Hematopoietic multipotent progenitor cell treated with erythropoietin and hydrocortisone succinate and interleukin-3 and kit ligand, for 8 days (in vitro differentiated cells): ENCODE measurements at regions not wholly inside any gene's neighbourhood (a gene's known extent, or its start where the extent isn't known, plus 50 kb on each side); places are given as distances from the start of the nearest gene placed in this dataset.
"Not testable (repeated sequence)": the region's sequence is repeated elsewhere in the genome, so short reads cannot be mapped to it uniquely, and the experiment has no call there.

Source experiments
- DNase-seq: peaks from one replicate; pipeline ENCODE4 v3.0.0-alpha.2; 2015

DNA sequence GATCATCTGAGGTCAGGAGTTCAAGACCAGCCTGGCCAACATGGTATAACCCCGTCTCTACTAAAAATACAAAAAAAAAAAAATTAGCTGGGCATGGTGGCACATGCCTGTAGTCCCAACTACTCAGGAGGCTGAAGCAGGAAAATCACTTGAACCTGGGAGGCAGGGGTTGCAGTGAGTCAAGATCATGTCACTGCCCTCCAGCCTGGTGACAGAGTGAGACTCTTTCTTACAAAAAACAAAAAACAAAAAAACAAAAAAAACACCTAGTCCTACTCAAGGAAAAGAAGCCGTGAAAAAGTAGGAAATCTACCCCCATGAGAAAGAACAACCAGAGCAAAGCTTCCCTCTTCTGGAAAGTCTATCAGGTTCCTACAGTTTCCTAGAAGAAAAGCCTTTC, 244.4 kb downstream of the PHLDA1 start:
- not testable (repeated sequence) for DNase-seq

GRCh38 chr12:75786070-75786469, 245.5 kb downstream of the PHLDA1 start:
- DNase-seq, result no peak

- DNase-seq, result peak; percentile 71
These were observed 247.0 kb downstream of the PHLDA1 start for GRCh38 chr12:75784591-75784990.

DNA sequence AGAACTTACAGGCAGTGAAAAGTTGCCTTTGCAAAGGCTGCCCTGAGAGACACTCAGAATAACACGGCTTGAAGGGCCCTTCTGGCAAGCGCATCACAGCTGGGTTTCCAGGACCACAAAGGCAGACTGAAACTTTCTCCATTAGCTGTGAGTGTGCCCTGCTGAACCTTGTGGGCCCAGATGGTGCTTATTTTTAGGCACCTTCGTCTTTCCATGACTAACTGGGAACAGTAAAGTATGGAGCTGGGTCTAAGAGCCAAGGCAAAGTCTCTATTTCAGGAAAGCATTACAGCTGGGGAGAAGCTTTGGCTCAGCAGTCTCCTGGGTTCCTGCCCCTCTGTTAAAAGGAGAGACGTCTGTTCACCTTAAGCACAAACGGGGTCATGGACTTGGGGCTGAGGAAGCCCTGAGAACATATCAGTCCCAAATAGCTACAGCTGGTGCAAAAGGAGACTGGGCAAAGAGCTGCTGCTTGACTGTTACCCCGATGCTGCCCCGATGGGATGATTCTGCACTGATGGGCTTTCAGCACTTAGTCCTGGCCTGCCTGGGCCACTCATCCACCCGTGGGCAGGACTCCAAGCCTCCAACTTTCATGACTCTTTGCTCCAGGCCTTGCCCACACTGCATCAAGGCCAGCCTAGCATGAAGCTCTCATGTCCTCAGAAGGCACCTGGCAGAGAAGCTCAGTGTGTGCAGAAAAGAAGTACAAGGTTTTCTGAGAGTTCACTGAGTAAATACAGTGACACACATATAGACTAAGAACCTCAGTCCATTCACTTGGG, 248.3 kb downstream of the PHLDA1 start:
- no peak for DNase-seq

GRCh38 chr12:75782069-75782581, 249.5 kb downstream of the PHLDA1 start:
- DNase-seq, result no peak

GRCh38 chr12:75781532-75782046, 250.0 kb downstream of the PHLDA1 start:
- peak; percentile 28 for DNase-seq

DNA sequence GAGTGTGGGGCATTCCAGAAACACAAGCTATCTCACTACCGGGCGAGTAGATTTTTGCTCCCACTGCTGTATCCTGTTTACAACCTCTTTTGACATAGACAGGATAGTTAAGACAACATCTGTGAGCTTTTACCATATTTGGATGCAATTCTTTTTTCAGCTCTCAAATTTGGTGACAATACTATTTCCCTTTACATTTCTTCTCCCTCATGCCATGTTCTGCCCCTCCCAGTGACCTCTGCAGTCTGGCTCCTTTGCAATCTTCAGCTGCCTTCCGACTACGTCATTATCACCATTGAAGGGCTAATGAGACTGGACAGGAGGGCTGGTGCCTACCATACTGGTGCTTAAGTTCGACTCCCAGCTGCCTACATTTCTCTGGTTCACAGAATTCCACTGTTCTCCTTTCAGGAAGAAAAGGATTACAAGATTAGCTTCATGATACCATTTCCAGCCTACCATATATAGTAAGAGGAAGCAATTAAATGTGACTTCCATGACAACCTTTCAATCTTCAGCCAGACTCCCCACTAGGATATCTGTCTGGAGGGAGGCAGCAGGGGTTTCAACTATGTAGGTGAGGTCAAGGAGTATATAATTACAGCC, 251.6 kb downstream of the PHLDA1 start:
- no peak for DNase-seq

- DNase-seq, result no peak
These were observed 257.1 kb downstream of the PHLDA1 start for GRCh38 chr12:75774261-75775052.

DNA sequence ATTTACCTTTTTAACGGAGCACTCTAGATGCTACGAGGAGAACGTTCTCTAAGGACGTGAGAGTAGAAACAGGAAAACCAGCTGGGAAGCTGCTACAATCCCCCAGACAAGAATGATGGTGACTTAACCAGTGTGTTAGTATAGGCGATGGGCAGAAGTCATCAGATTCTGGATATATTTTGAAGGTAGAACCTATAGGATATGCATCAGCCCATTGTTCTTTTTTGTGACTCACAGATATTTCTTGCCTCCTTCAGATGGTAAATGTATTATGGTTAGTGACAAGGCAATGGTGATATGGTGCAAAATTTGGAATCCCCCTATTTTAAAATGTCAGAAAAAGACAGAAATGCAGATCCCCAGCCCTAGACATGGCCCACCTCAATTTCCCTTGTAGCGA, 258.2 kb downstream of the PHLDA1 start:
- no peak for DNase-seq

DNA sequence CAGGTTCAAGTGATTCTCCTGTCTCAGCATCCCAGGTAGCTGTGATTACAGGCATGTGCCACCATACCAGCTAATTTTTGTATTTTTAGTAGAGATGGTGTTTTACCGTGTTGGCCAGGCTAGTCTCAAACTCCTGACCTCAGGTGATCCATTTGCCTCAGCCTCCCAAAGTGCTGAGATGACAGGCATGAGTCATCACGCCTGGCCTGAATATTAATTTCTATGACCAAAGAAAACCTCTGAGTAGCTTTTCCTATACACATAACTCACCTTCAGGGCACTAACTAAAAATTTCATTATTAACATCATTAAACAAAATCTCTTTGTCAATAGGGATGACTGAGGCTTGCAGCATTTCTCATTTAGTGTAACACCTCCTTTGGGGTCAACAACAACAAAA, 259.6 kb upstream of the KRR1 start:
- DNase-seq, result no peak

- no peak for DNase-seq
These were observed 256.5 kb upstream of the KRR1 start for GRCh38 chr12:75767957-75768356.

GRCh38 chr12:75766263-75767160, 255.1 kb upstream of the KRR1 start:
- no peak for DNase-seq

GRCh38 chr12:75765170-75766059, 254.0 kb upstream of the KRR1 start:
- no peak for DNase-seq

GRCh38 chr12:75764091-75764841, 252.9 kb upstream of the KRR1 start:
- DNase-seq, result no peak

GRCh38 chr12:75760573-75761294, 249.3 kb upstream of the KRR1 start:
- DNase-seq, result no peak

DNA sequence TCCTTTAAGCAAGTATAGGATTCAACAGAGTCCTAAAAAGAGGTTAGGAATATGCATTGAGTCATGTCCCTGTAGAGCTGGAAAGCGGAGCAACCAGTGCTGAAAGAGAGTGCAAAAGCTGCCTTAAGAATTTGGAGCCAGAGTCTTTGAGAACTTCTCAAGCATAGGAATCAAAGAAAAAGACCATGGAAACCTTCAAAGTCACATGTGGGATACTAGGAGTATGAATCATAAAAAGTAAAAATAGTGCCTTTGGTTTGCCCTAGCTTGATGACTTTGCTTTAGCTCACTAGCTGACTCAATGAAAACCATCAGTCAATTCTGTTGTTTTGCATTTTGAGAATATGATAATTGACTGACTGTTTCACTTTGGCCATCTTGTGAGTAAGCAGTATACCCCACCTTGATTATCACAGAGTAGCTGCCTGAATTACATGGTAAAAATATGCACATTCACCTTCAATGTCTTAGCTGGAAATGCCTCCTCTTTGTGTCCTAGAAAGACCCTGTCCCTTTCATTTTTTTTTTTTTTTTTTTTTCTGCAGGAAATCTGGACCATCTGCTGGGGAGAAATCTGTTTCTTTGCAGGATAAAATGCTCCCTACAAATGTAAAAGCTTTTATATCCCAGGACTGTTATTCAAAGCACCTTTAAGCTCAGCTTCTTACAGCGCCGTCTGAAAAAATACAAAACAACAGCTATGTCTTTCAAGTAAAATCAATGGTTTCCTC, 248.6 kb upstream of the KRR1 start:
- DNase-seq, result no peak

DNA sequence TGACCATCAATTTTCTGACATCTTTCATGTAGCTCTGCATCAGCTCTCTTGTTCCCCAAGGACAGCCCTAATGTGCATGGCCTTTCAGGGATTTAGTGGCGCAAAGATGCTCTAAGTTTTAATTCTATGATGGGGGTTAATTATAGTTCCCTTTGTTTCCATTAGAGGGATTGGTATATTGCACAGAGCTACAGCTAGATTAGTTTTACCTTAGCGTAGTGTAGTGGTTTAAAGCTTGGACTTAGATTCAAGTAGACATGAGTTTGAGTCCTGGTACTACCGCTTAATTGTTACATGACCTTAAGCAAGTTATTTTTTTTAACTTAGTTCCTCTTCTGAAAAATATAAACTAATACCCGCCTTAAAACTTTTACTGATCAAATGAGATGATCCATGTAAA, 247.8 kb upstream of the KRR1 start:
- no peak for DNase-seq

- DNase-seq, result no peak
These were observed 245.4 kb upstream of the KRR1 start for GRCh38 chr12:75756771-75757170.

GRCh38 chr12:75756111-75756510, 244.7 kb upstream of the KRR1 start:
- DNase-seq, result no peak
